ENCODE measurements at regions not wholly inside any gene's neighbourhood (a gene's known extent, or its start where the extent isn't known, plus 50 kb on each side); places are given as distances from the start of the nearest gene placed in this dataset.

DNA sequence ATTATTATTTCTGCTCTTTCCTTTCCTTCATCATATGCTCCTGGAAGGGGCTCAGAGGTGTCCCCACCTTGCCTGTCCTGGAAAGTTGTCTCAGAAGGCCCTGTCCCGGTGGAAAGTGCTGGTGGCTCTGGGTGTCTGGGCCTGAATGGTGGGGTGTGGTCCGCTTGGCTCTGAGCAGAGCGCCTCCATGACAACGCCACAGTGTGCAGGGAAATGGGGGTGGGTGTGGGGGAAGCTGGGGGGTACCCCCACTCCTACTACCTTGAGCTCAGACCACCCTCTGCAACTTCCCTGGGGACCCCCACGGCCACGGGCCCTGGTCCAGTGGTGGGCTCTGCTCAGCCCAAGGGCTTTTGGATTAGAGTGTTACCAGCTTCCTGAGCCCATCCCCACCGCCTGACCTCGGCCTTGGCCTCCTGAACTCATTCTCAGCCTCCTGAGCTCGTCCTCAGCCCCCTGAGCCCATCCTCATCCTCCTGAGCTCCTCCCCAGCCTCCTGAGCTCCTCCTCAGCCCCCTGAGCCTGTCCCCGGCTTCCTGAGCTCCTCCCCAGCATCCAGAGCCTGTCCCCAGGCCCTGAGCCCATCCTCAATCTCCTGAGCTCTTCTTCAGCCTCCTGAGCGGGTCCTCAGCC, 106.4 kb upstream of the FAM20C start:
- TF ChIP-seq CTCF (IDR thresholded peaks at IDR 0.05 in 4 of 5, conservative IDR thresholded peaks at IDR 0.05 in 1 of 5) = no peak
- no peak for TF ChIP-seq POLR2A (IDR thresholded peaks at IDR 0.05)

Data from gastrocnemius medialis (tissue), 4 donors.